GM12892 (cell line): ENCODE measurements at regions not wholly inside any gene's neighbourhood (a gene's known extent, or its start where the extent isn't known, plus 50 kb on each side); places are given as distances from the start of the nearest gene placed in this dataset.

Experiments used
- POLR2A ChIP-seq: IDR thresholded peaks from 2 replicates; pipeline ENCODE4 v1.6.1; 2011; ENCODE audit warnings: low read depth, low read length, control low read depth
- TAF1 ChIP-seq: IDR thresholded peaks from 2 replicates; pipeline ENCODE4 v1.6.1; 2011; ENCODE audit warnings: low read depth, mild to moderate bottlenecking, control low read depth, low read length, borderline replicate concordance

- TF ChIP-seq POLR2A (no peak), TAF1 (no peak)
These were observed 75.1 kb upstream of the ATG10 start for GRCh38 chr5:81896764-81897163.
